NCI-H1092 treated with DMSO at 0.1 percent for 48 hours (cell line): ENCODE measurements at regions not wholly inside any gene's neighbourhood (a gene's known extent, or its start where the extent isn't known, plus 50 kb on each side); places are given as distances from the start of the nearest gene placed in this dataset.
"Not testable (repeated sequence)": the region's sequence is repeated elsewhere in the genome, so short reads cannot be mapped to it uniquely, and the experiment has no call there.

Experiments used
- DNase-seq: peaks from one replicate; lab custom pipeline; 2025; lab: John Stamatoyannopoulos, UW

DNA sequence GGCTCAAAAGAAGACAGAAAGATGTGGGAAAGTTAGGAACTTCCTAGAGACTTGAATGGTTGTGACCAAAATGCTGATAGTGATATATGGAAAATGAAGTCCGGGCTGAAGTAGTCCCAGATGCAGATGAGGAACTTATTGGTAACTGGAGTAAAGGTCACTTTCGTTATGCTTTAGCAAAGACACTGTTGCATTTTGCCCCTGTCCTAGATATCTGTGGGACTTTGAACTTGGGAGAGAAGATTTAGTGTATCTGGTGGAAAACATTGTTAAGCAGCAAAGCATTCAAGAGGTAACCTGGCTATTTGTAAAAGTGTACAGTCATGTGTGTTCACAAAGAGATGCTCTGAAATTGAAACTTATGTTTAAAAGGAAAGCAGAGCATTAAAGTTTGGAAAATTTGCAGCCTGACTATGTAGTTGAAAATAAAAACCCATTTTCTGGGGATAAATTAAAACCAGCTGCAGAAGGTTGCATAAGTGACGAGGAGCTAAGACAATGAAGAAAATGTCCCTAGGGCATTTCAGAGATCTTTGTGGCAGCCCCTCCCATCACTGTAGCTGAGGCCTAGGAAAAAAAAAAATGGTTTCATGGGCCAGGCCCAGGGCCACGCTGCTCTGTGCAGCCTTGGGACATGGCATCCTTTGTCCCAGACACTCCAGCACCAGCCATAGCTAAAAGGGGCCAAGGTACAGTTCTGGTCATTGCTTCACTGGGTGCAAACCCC lies 1692.2 kb downstream of the HACE1 start:
- DNase-seq, result no peak

GRCh38 chr6:103154779-103155572 lies 1704.7 kb downstream of the HACE1 start:
- no peak for DNase-seq

GRCh38 chr6:103153016-103153415 lies 1706.7 kb downstream of the HACE1 start:
- DNase-seq, result no peak

DNA sequence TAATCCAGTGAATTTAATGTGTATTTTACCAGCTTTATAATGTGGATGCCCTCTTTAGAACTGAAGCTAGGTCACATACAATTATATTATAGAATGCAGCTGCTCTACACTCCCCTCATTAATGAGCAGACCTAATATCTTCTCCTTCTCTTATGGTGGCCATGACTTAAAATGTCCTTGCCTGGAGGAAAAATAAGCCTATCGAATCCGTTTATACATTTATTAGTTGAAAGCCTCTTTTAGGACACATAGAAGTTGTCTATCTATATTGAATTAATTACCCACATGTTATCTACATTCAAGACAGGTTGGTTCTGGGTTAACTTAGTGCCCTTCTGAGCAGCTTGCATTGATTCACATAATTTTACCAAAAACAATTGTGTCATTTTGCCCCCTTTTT lies 1716.8 kb downstream of the HACE1 start:
- no peak for DNase-seq

DNA sequence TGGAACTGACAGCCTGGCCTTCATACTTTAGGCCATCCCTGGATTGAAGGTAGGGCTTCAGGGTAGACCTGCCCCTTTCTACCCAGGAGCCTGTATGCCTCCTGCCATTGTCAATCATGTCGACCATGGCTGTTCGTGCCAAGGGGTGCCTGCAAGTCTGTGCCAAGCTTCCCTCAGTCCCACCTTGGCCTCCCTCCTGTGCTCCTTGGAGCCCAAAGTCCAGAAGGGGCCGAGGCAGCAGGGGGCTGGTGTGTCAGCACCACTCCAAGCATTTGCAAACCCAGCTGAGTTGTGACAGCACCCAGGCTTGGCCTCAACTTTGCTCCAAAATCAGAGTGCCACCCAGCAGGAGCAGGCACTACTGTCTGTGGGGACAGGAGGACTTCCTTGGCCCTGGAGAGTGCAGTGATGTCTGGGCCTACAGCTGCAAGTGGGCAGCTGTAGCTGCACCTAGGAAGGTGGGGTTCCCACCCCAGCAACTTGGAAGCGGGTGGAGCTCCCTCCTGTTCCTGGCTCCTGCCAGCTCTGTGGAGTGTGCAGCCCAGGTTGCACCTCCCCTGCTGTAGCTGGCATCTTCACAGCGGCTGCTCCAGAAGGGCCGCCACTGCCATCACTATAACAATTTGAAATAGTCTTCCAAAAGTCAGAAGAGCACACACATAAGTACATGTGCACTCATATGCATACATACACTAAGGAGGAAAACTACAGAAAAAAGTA lies 1719.3 kb downstream of the HACE1 start:
- DNase-seq, result no peak

- no peak for DNase-seq
Measured at GRCh38 chr6:103139377-103139776, 1720.3 kb downstream of the HACE1 start.

DNA sequence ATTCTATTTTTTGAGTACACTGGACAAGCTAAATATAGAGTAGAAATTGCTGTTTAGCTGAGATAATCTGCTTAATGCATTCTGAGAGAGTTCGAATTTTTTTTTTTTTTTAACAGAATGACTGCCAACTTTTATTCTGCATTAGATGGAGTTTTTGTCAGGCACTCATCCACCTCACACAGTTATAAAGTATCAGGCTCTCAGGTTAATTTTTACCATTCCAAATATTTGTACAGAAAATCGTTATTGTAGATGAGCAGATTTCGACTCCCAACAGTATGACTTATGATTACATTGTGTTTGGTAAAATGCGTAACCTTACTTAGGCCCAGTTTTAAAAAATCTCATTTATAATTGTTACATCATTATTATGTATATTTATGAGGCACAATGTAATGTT lies 1731.0 kb downstream of the GRIK2 start:
- no peak for DNase-seq

DNA sequence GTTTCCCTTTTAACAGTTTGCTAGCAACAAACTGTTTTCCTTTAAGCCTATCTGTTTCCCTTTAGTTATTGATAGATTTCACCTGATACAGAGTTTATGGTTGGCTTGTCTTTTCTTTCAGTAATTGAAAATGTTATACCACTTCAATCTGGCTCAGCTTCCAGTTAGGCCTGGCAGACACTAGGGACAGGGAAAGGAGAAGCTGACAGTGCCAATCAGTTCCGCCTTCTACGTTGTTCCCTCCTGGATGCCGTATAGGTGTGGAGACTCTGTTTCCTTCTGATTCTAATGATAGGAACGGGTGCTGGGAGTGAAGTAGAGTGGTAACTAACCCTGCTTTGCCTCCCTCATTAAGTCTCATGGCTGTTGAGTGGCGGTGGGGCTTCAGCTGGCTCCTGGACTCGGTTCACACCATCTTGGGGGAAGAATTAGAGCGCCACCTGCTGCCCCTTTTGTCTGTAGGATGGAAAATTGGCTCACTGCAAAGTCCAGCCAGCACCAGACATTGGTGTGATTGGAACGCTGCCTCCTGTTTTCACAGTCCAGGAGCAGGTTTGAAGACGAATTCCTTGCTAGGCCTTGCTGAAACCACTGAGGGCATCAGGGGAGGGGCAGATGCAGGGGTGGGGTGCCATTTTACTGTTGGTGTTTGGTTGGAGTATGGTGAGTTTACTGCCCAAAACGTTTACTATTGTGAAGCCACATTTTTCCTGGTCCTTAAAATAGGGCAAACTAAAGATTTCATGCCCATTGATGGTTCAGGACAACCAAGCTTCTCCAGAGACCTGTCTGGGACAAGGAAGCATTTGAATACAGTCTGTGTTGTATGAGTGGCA lies 1729.5 kb downstream of the GRIK2 start:
- peak; percentile 83 for DNase-seq

DNA sequence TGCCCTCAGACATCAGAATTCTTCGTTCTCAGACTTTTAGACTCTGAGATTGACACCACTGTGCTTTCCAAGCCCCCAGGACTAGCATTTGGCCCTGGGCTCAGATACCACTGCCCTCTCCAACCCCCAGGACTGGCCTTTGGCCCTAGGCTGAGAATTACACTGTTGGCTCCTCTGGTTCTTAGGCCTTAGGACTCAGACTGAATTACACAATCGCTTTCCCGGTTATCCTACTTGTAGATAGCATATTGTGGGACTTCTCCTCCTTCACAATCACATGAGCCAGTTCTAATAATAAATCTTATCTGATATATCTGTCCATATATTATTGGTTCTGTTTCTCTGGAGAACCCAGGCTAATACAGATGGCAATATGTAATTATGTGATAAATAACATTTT lies 1725.5 kb downstream of the GRIK2 start:
- no peak for DNase-seq

GRCh38 chr6:103114582-103114981 lies 1721.1 kb downstream of the GRIK2 start:
- no peak for DNase-seq

GRCh38 chr6:103113416-103113815 lies 1719.9 kb downstream of the GRIK2 start:
- no peak for DNase-seq

DNA sequence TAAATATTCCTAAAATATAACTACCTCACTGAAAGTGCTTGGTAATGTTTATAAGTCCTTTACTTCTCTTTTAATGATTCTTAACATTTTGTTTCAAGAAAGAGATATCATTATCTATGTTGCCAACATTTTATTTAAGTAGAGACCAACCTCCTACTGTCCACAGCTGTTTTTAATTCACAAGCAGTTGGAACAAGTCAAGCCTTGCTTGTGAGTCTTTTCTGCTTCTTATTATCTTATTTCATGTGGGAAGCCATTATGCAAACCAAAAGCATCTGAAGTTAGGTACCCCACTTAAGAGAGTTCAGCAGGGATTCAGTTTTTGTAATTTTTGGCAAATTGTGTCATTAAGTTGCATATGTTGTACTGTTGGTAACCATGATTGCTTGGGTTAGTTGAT lies 1714.5 kb downstream of the GRIK2 start:
- no peak for DNase-seq

GRCh38 chr6:103105686-103106085 lies 1712.2 kb downstream of the GRIK2 start:
- DNase-seq, result no peak

- DNase-seq, result no peak
Measured at GRCh38 chr6:103101267-103101666, 1707.8 kb downstream of the GRIK2 start.

- not testable (repeated sequence) for DNase-seq
Measured at GRCh38 chr6:103092414-103092813, 1698.9 kb downstream of the GRIK2 start.

DNA sequence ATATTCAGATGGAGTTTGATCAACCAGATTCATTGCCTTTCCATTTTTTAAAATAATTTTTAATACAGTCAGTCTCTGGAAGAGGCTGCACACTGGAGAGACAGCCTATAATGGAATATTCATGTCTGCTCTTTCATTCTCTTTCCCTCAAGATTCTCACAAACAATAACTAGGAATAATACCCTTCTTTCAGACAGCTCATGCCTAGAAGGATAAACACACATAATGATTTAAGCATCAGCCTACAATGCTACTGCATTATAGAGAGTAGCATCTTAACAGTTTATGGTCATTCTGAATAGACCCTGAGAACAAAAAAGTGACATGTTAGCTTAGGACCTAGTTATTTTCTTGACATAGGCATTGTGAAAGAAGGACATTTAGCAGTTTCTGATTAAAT lies 1692.3 kb downstream of the GRIK2 start:
- no peak for DNase-seq

DNA sequence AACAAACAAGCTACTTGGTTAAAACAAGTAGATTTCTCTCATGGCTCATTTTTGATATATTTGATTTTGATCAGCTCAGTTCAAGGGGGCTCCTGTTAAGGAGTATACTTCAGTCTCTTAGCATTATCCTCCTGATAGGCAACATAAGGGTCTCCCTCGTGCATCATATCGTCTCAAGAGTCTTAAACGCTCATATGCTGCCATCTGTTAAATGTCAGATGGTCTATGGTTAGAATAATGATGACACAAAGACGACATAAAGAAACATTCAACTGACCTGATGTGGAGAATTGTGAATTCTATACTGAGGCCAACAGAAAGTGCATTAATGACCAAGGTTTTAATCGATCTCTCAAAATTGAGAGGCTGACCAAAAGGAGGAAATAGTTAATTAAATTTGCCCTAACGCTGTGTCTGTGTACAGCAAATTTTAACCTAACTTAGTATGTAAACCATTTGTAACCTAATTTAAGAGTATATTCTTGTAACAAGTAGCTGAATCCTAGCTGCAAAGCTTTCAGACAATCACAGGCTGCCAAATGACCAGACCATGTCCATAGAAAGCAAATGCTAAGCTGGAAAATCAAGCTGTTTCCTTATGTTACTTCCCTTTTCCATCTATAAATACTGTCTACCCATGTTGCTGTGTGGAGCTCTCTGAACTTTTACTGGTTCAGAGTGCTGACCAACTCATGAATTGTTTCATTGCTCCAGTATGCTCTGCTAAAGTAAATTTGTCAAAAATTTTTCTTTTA lies 1688.5 kb downstream of the GRIK2 start:
- DNase-seq, result no peak

DNA sequence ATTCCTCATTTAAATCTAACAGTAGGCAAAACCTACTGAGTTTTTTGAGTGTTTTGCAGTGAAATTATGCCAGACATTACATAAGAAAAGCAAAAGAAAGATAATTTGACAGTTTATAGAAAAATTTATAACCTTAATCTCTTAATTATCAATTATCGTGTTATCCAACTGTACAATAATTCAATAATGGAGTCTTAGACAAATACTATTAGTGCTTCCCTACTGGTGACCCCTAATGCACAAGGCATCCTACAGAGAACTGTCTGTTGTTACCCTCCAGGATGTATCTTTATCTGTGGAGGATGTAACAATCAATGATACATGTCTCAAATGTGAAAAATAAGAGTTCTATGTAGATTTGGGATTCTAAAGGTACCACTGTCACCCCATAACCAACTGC lies 1687.6 kb downstream of the GRIK2 start:
- DNase-seq, result no peak

DNA sequence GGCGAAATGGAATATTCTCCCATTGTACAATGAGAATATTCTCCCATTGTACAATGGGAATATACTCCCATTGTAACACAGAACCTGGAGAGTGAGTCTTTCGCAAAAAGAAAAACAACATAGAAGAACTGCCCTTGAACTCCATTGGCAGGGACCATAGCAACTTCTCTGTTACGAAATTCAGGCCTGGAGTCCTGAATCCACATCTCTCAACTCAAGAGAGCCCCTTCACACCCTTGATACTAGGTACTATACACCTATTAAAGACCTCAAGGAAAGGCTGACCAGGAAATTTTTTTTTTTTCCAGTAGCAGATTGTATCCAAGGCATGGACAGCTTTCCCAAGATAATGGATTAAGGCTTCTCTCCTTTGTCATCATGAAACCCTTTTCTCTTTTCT lies 1687.0 kb downstream of the GRIK2 start:
- no peak for DNase-seq

- DNase-seq, result no peak
Measured at GRCh38 chr6:103079867-103080266, 1686.4 kb downstream of the GRIK2 start.

- no peak for DNase-seq
Measured at GRCh38 chr6:103062136-103062535, 1668.6 kb downstream of the GRIK2 start.
